HG03095 (cell line): ENCODE measurements at regions not wholly inside any gene's neighbourhood (a gene's known extent, or its start where the extent isn't known, plus 50 kb on each side); places are given as distances from the start of the nearest gene placed in this dataset.
A peak's percentile ranks its signal among the peaks of the same experiment; 100 is the strongest.
"Not testable (repeated sequence)": the region's sequence is repeated elsewhere in the genome, so short reads cannot be mapped to it uniquely, and the experiment has no call there.

ENCODE experiments used
- ATAC-seq: cut with Tn5 transposase; IDR thresholded peaks from one replicate; pipeline ENCODE4 v1.9.1; 2021; ENCODE audit warnings: moderate library complexity; ENCODE audit not compliant: unreplicated experiment

DNA sequence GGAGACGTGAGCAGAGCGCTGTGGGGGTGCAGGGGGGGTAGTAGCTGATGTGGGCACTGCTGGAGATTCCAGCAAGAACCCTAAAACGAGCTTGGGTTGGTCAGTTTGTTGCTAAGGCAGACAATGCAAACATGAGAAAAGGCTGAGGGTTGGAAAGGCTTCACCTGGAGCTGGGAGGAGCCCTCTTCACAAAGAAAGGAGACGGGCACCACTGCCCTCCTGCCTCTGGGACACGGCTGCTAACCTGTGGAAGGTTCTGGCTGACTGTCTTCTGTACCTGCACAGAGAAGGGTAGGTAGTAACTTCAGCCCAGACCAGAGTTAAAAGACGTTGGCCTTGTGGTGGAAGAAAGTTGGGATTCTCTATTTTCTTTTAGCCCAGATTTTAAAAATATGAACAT, 108.7 kb downstream of the SUCLA2 start:
- ATAC-seq, result no peak

- ATAC-seq, result no peak
Observed at GRCh38 chr13:47890146-47890814, 110.8 kb downstream of the SUCLA2 start.

- ATAC-seq, result no peak
Observed at GRCh38 chr13:47886314-47886713, 114.8 kb downstream of the SUCLA2 start.

DNA sequence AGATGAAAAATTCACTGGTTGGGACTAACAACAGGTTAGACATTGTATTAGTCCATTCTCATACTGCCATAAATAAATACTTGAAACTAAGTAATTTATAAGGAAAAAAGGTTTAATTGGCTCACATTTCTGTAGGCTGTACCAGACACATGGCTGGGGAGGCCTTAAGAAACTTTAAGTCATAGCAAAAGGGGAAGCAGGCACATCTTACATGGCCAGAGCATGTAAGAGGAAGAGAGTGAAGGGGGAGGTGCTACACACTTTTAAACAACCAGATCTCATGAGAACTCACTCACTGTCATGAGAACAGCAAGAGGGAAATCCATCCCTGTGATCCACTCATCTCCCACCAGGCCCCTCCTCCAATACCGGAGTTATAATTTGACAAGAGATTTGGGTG, 125.9 kb downstream of the SUCLA2 start:
- no peak for ATAC-seq

GRCh38 chr13:47873987-47874386, 127.1 kb downstream of the SUCLA2 start:
- ATAC-seq, result not testable (repeated sequence)

- ATAC-seq, result not testable (repeated sequence)
Observed at GRCh38 chr13:47873319-47873718, 127.8 kb downstream of the SUCLA2 start.

GRCh38 chr13:47869776-47870175, 131.3 kb downstream of the SUCLA2 start:
- ATAC-seq, result no peak

DNA sequence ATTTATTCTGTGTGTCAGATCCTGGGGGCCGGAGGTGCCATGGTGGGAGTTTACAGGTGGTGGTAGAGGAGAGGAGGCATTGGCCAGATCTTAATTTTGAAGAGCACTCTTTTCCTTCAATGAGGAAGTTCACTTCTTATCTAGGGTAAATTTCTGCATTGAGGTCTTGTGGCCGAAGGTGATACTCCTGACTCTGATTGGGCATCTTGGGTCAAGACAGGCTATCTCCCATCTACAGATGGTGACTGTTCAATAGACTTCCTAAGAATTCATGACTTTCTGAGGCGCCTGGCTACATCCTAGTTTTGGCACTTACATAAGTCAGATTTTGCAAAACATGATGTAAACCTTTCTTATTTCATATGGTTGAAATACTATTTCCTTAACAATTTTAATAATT, 135.2 kb downstream of the SUCLA2 start:
- ATAC-seq, result no peak

DNA sequence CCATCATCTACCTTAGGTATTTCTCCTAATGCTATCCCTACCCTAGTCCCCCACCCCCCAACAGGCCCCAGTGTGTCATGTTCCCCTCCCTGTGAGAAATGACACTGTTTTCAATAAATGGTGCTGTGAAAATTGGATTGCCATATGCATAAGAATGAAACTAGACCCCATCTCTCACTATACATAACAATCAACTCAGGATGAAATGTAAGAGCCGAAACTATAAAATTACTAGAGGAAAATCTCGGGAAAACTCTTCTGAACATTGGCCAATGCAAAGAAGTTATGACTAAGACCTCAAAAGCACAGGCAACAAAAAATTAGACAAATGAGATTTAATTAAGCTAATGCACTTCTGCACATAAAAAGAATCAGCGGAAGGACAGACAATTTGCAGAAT, 138.2 kb downstream of the SUCLA2 start:
- ATAC-seq, result no peak

DNA sequence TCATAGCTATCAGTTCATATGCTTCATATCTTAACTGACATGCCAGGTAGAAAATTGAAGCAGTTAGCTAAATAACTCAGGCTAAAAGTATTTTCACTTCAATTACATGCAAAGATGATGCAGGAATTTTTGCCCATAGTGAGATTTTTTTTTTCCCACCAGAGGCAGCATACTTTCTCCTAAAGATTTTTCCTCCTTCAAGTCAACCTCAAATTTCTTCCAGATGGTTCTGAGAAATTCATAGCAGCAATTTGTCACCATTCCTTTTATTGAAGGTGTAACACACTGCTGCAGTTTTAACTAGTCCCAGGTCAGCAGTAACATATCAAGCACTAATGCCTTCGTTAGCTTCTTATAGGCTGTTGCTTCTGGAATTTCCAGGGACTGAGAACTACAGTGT, 141.9 kb downstream of the SUCLA2 start:
- ATAC-seq, result no peak

DNA sequence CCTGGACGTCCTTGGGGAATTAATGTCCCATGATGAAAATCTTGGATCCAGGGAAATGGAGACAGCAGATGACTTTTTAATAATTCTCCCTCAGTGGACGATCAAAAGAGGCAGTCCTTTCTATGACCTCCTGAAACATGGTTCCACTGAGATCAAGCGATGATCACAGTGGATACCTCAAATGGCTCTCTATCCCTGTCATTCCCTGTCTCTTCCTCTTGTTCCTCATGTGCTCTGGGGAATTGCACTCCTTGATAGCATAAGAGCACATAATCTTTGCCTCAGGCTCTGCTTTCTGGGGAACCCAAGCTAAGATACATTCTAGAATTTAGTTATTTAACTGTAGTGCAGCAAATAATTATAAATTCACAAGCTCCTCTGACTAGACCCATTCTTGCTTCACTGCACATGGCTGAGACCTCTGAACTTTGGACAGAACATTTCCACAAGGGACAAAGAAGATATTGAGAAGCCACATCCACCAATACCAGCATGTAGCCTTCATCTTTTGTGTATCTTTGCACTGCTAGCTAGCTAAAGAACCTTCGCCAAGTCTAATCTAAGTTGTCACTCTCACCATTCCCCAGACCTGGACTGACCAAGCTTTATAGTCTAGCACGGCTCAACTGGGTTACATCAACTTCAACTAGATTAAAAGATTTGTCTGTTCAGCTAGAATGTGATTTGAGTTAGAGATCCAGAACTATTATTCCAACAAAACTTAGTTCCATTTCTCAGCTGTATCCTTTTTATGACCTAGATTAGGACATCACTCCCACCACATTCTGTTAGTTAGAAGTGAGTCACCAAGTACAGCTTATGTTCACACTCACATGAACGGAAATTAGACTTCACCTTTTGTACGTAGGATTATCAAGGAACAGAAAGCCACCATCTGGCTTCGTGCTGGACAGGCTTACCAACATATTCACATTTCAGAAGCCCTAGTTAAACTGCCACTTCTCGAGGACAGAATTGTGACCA, 142.7 kb downstream of the SUCLA2 start:
- no peak for ATAC-seq

DNA sequence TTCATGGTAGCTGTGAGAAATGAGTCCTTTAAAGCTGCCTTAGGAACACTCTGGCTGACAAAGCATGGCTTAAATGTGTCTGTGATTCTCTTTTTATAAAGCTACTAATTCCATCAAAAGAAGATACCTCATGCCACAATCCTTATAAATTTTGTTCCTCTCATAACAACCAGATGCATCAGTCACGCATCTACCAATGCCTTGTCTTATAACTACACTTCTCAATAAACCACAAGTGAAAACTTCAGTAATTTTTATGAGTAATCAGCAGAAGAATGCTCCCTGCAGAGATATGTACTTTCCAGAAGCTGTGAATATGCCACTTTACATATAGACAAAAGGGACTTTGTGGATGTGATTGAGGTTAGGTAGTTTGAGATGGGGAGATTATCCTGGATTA, 147.8 kb downstream of the SUCLA2 start:
- ATAC-seq, result no peak

- ATAC-seq, result no peak
Observed at GRCh38 chr13:47846886-47847285, 154.2 kb downstream of the SUCLA2 start.

- ATAC-seq, result no peak
Observed at GRCh38 chr13:47845981-47846380, 155.1 kb downstream of the SUCLA2 start.

DNA sequence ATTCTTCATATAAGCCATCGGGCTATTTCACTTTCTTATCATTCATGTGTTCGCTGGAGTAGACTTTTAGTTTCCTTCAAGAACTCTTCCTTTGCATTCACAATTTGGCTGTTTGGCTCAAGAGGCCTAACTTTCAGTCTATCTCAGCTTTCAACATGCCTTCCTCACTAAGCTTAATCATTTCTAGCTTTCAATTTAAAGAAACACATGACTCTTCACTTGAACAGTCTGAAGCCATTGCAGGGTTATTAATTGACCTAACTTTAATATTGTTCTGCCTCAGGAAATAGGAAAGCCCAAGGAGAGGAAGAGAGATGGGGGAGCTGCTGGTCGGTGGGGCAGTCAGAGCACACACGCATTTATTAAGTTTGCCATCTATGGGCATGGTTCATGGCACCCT, 158.1 kb downstream of the SUCLA2 start:
- peak; percentile 77 for ATAC-seq

DNA sequence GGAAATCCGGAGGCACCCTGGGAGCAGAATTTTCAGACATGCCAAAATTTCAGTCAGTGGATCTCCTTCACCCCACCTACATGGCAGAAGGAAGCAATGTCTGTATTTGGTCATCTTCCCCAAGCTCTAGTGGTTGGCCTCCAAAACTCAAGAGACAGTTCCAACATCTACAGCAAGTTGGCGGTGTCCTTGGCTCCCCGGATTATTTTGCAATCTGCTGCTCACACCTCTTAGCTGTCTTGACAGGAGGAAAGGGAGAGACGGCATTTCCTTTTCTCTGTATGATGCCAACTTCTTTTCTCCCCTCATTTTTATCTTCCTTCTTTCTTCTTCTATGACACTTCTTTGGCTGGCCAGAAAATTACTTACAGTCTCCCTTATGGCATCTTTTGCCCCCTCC, 159.9 kb downstream of the SUCLA2 start:
- no peak for ATAC-seq

DNA sequence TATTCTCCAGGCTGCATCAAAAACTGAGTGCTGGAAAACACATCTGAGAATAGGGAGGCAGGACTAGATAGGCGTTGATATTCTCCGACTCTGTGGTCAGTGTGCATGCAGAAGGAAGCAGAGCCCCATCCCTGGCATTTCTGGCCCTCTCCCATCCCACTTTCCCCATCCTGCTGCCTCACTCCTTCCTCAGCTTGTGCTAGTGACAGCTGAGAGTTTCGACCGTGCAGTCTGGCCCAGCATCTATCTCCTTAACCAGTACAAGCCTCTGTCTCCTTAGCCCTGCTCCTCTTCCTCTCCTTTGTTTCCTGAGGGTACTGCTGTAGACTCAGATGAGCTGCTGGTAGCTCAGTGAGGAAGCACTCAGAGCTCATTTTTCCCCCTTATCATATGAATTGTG, 163.2 kb downstream of the SUCLA2 start:
- ATAC-seq, result no peak

DNA sequence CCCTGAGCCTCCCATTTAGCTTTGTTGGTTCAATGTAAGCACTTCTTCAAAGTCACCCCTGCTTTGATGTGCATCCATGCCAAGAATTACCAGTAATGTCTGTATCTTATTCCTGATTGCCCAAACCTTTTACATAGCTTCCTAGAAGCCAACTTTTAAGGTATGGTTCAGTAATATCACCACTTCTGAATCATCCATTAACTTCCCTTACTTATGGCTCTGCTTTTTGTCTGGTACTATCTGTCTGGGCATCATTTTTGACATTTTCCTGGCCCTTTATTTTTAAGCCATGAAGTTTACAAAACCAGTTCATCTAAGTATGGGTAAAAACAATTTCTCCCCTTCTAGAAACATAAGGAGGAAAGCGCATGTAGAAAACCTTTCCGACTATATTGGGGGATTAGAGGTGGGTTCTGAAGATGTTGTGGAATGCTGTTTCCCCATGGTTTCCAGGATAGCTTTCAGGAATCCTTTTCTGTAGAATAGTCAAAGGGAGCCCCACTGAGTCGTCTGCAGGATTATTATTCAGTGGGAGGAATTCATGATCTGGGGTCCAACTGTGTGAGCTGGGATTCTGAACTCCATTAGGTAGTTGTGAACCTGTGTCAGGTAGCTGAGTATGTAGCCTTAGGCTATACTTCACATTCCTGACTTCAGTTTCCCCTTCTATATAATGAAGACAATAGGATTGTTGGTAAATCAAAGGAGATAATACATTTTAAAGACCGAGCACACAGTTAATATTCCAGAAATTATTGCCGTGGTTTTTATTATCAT, 163.8 kb downstream of the SUCLA2 start:
- ATAC-seq, result no peak

DNA sequence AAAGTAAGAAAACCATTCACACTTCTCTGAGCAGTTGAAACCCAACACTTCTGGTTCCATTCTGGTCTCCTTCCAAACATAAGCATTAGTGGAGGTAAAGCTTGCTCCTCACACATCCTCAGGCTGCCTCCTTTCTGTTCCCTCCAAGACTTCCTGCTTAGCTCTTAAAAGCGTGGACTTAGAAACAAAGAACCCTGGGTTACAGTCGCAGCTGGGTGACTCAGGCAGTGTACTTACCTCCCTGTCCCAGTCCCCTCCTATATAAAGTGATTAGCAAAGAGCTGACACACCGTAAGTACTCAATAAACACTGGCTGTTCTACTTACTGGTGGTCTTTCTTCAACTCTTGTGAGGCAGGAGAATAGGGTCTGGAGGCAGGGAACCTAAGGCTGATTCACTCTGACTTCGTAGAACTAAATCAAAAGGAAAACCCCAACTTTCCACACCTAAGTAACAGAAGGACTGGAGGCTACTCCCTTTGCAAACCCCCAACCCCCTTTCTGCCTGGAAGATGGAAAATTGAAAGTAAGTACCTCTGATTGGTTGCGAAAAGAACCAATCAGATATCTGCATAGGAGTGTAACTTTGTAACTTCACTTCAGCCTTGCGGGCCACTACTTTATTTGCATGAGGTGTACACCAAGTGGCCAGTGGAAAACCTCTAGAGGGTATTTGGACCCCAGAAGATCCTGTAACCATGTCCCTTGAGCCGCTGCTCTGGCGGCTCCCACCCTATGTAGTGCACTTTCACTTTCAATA, 165.4 kb downstream of the SUCLA2 start:
- no peak for ATAC-seq

GRCh38 chr13:47832458-47832972, 168.6 kb downstream of the SUCLA2 start:
- ATAC-seq, result no peak
